PC-3 (cell line): ENCODE measurements at regions not wholly inside any gene's neighbourhood (a gene's known extent, or its start where the extent isn't known, plus 50 kb on each side); places are given as distances from the start of the nearest gene placed in this dataset.
A peak's percentile ranks its signal among the peaks of the same experiment; 100 is the strongest.

Source experiments
- ATAC-seq: fragments of 200-7000 bp; cut with Tn5 transposase; 2 replicates; pipeline ENCODE4 v1.9.1; 2020; ENCODE audit warnings: mild to moderate bottlenecking, moderate library complexity
- BruUV-seq: library from RNA; stranded (reverse); fragments of 400-500 nt; replicated peaks from 2 replicates; lab custom pipeline; 2021; lab: Mats Ljungman, UMichigan
- CTCF ChIA-PET: fragments of 300-600 bp; sonication (Branson Sonifier 250); formaldehyde crosslinking; loops from one replicate; lab custom pipeline; 2022; ENCODE audit warnings: antibody characterized with exemption; lab: Charles Lee
- POLR2A ChIA-PET: fragments of 300-600 bp; sonication (Branson Sonifier 250); formaldehyde crosslinking; loops from one replicate; lab custom pipeline; 2022; ENCODE audit warnings: antibody characterized with exemption; ENCODE audit not compliant: unreplicated experiment; lab: Charles Lee
- DNase-seq: peaks from one replicate; pipeline ENCODE4 v3.0.0-alpha.2; 2015
- H2AFZ ChIP-seq: fragments of 300-600 bp; sonication (generic); 2 replicates; pipeline ENCODE4 v1.6.0; 2016; ENCODE audit warnings: antibody characterized with exemption, low read length
- H3F3A ChIP-seq: fragments of 300-600 bp; sonication (generic); one replicate; pipeline ENCODE4 v1.6.0; 2017; ENCODE audit warnings: antibody characterized with exemption, low read length, control low read depth, mild to moderate bottlenecking; ENCODE audit not compliant: unreplicated experiment
- H3K27ac ChIP-seq: fragments of 300-600 bp; sonication (generic); 2 replicates; pipeline ENCODE4 v1.5.1; 2016; ENCODE audit warnings: mild to moderate bottlenecking, low read length
- H3K27me3 ChIP-seq: fragments of 300-600 bp; sonication (generic); 2 replicates; pipeline ENCODE4 v1.6.1; 2016; ENCODE audit warnings: low read length, mixed read lengths
- H3K36me3 ChIP-seq: fragments of 300-600 bp; sonication (generic); 2 replicates; pipeline ENCODE4 v1.6.1; 2016; ENCODE audit warnings: low read depth, mixed run types, low read length, mixed read lengths
- H3K4me1 ChIP-seq: fragments of 300-600 bp; sonication (generic); 2 replicates; pipeline ENCODE4 v1.5.1; 2016; ENCODE audit warnings: low read length; ENCODE audit not compliant: insufficient read depth
- H3K4me2 ChIP-seq: fragments of 300-600 bp; sonication (generic); 2 replicates; pipeline ENCODE4 v1.6.0; 2016; ENCODE audit warnings: low read length
- H3K4me3 ChIP-seq: fragments of 300-600 bp; sonication (generic); 2 replicates; pipeline ENCODE4 v1.5.1; 2016; ENCODE audit warnings: mild to moderate bottlenecking, low read length, mixed read lengths
- H3K79me2 ChIP-seq: fragments of 300-600 bp; sonication (generic); 2 replicates; pipeline ENCODE4 v1.6.1; 2017; ENCODE audit warnings: low read length, mixed read lengths
- H3K9ac ChIP-seq: fragments of 300-600 bp; sonication (generic); 2 replicates; pipeline ENCODE4 v1.6.0; 2016; ENCODE audit warnings: mild to moderate bottlenecking, low read length
- H3K9me2 ChIP-seq: fragments of 300-600 bp; sonication (generic); replicated peaks from 2 replicates; pipeline ENCODE4 v1.6.1; 2016; ENCODE audit warnings: mixed run types, low read length, mixed read lengths
- H3K9me3 ChIP-seq: fragments of 300-600 bp; sonication (generic); 2 replicates; pipeline ENCODE4 v1.6.1; 2016; ENCODE audit warnings: low read length, mixed read lengths
- H4K20me1 ChIP-seq: fragments of 300-600 bp; sonication (generic); 2 replicates; pipeline ENCODE4 v1.6.1; 2016; ENCODE audit warnings: low read length, mixed read lengths
- EZH2 ChIP-seq: fragments of 300-600 bp; sonication (generic); IDR thresholded peaks from one replicate; pipeline ENCODE4 v1.6.1; 2017; ENCODE audit warnings: antibody characterized with exemption, mild to moderate bottlenecking, low read length; ENCODE audit not compliant: unreplicated experiment
- EZH2phosphoT487 ChIP-seq: fragments of 300-600 bp; sonication (generic); IDR thresholded peaks from 2 replicates; pipeline ENCODE4 v1.6.1; 2018; ENCODE audit warnings: mild to moderate bottlenecking, antibody characterized with exemption, low read length, borderline replicate concordance
- intact Hi-C: fragments of 100-400 bp; cut with micrococcal nuclease; formaldehyde crosslinking; loops from 2 replicates; pipeline ENCODE4 v1.9.0; 2023
- TF ChIP-seq, protein P1 (sequence below): fragments of 300-600 bp; sonication (generic); conservative IDR thresholded peaks from 2 replicates; pipeline ENCODE4 v1.5.1; 2017; ENCODE audit warnings: antibody characterized with exemption, low read depth, mild to moderate bottlenecking, low read length

DNA sequence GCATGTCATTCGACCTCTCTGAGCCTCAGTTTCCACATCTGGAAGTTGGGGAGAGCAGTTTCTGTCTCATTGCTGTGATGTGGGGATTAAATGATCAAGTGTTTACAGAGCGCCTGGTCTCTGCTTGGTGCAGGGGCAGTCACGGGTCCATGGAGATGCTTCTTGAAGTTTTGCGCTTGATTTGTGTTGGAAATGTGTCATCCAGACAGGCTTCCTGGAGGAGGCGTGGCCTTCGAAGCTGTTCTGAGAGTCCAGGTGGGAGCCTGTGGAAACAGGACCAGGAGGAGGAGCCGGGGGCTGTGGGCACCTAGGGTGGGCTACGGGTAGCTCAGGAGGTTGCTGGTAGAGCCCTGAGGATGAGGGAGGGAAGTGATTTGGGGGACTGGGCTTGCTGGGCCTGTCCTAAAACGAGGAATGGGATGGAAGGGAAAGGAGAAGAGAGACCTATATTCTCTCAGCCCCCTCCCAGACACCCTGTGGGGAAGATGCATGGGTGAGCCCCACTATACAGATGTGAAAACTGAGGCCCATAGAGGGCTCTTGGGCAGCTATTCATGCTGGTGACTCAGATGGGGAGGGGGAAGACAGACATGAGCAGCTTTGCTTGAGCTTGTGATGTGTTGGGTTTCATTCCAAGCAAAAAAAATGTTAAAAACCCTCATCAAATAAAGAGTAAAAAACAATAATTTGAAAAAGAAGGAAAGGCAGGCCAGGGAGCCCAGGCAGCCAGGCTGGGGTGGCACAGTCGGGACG lies 107.2 kb upstream of the WNT4 start:
- intact Hi-C loops = no loop called here
- peak overlapping the region; percentile 21; the same call in 1 of the 2 replicates for H3K4me2 ChIP-seq
- TF ChIP-seq EZH2phosphoT487 = no peak
- TF ChIP-seq, protein P1, sequence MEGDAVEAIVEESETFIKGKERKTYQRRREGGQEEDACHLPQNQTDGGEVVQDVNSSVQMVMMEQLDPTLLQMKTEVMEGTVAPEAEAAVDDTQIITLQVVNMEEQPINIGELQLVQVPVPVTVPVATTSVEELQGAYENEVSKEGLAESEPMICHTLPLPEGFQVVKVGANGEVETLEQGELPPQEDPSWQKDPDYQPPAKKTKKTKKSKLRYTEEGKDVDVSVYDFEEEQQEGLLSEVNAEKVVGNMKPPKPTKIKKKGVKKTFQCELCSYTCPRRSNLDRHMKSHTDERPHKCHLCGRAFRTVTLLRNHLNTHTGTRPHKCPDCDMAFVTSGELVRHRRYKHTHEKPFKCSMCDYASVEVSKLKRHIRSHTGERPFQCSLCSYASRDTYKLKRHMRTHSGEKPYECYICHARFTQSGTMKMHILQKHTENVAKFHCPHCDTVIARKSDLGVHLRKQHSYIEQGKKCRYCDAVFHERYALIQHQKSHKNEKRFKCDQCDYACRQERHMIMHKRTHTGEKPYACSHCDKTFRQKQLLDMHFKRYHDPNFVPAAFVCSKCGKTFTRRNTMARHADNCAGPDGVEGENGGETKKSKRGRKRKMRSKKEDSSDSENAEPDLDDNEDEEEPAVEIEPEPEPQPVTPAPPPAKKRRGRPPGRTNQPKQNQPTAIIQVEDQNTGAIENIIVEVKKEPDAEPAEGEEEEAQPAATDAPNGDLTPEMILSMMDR = no peak
- TF ChIP-seq EZH2 = no peak
- ATAC-seq (peak; percentile 15), DNase-seq (no peak)
- H4K20me1 ChIP-seq = no peaks in the 10 kb centered on the region
- H3K79me2 ChIP-seq = no peaks in the 10 kb centered on the region
- no peaks in the 10 kb centered on the region for H3F3A ChIP-seq
- H3K9me3 ChIP-seq = no peaks in the 10 kb centered on the region
- H3K4me3 ChIP-seq = no peak overlapping the region
- CTCF ChIA-PET = no interaction called here
- BruUV-seq = no TSS peak
- no peak overlapping the region for H3K9ac ChIP-seq
- no peaks in the 10 kb centered on the region for H3K27me3 ChIP-seq
- 0 out of 2 replicates have a peak overlapping the region, but pooled peaks have one; percentile 9 for H3K27ac ChIP-seq
- peaks cover 28% of the 10 kb centered on the region for H3K4me1 ChIP-seq
- H2AFZ ChIP-seq = no peak overlapping the region
- H3K36me3 ChIP-seq = no peaks in the 10 kb centered on the region
- POLR2A ChIA-PET = no interaction called here
- no peaks in the 10 kb centered on the region for H3K9me2 ChIP-seq

DNA sequence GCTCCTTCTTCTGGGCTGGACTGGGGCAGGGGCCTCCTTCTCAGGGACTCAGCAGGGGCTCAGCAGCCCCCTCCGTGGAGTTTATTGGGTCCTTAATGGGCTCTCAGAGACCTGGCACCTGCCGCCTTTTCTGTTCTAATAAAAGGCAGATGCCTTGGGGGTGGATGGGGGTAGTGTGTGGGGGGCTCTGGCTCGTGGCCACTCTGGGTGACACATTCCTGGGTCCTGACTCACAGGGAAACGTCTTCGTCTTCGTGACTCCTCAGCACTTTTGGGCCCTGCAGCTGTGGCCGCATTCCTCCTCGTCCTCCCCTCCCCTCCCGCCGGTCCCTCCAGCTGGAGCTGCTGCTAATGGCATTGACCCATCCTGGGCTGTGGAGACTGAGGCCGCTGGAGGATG lies 107.8 kb upstream of the WNT4 start:
- DNase-seq = peak; percentile 79
- intact Hi-C loops = no loop called here
- Histone ChIP-seq H3K27me3 (no peaks in the 10 kb centered on the region), H3K9me2 (no peaks in the 10 kb centered on the region), H3K27ac (0 out of 2 replicates have a peak overlapping the region, but pooled peaks have one; percentile 9), H3K9ac (no peak overlapping the region), H3K4me2 (peak overlapping the region; percentile 21; the same call in 1 of the 2 replicates), H3F3A (no peaks in the 10 kb centered on the region), H3K4me1 (peaks cover 28% of the 10 kb centered on the region), H3K36me3 (no peaks in the 10 kb centered on the region), H3K4me3 (no peak overlapping the region), H3K79me2 (no peaks in the 10 kb centered on the region), H2AFZ (no peak overlapping the region), H4K20me1 (no peaks in the 10 kb centered on the region), H3K9me3 (no peaks in the 10 kb centered on the region)
- TF ChIP-seq EZH2phosphoT487 = no peak
- no peak for TF ChIP-seq EZH2
- TF ChIP-seq, protein P1 = no peak
- ATAC-seq = peak; percentile 62
- CTCF ChIA-PET = no interaction called here
- no TSS peak for BruUV-seq
- POLR2A ChIA-PET = no interaction called here

DNA sequence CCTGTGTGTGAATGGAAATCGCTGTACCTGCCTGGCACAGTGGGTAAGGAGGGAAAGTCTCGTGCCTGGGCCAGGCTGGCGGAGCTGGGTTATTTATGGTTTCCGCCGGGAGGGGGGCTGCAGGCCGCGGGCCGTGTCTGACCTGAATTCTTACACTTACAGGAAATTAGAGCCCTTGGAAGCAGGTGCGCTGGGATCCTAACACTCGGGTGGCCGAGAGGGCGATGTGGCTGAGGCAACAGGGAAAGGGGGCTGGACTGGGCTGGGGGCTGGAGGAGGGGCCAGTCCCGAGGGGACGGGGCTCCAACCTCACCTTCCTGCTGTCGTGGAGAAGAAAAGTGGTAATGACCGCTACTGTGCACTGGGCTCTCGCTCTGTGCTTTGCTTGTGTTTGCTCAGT lies 109.4 kb upstream of the WNT4 start:
- no peak overlapping the region for H3K4me2 ChIP-seq
- peaks cover 33% of the 10 kb centered on the region for H3K4me1 ChIP-seq
- intact Hi-C loops = no loop called here
- H3K4me3 ChIP-seq = no peak overlapping the region
- no peaks in the 10 kb centered on the region for H3K9me2 ChIP-seq
- no peaks in the 10 kb centered on the region for H3K27me3 ChIP-seq
- no TSS peak for BruUV-seq
- H2AFZ ChIP-seq = no peak overlapping the region
- ATAC-seq (no peak), DNase-seq (no peak)
- no peaks in the 10 kb centered on the region for H3K79me2 ChIP-seq
- no peaks in the 10 kb centered on the region for H3F3A ChIP-seq
- no peak overlapping the region for H3K9ac ChIP-seq
- H3K36me3 ChIP-seq = no peaks in the 10 kb centered on the region
- POLR2A ChIA-PET = no interaction called here
- no peaks in the 10 kb centered on the region for H4K20me1 ChIP-seq
- H3K9me3 ChIP-seq = no peaks in the 10 kb centered on the region
- CTCF ChIA-PET = no interaction called here
- TF ChIP-seq EZH2 = no peak
- no peak for TF ChIP-seq EZH2phosphoT487
- TF ChIP-seq, protein P1 = no peak
- no peak overlapping the region for H3K27ac ChIP-seq
